Fibroblast of lung (primary cell): ENCODE measurements at regions not wholly inside any gene's neighbourhood (a gene's known extent, or its start where the extent isn't known, plus 50 kb on each side); places are given as distances from the start of the nearest gene placed in this dataset.

Experiments used
- DNase-seq, 2 donors: peaks; one replicate each; pipeline versions ENCODE4 v3.0.0 to v3.0.0-alpha.2; 2010; ENCODE audit warnings: low read depth in 2 of 2
- H2AFZ ChIP-seq: 2 replicates; pipeline ENCODE4 v1.5.1; 2012; ENCODE audit warnings: low read length, control low read depth, inconsistent platforms
- H3K27ac ChIP-seq: 2 replicates; pipeline ENCODE4 v1.5.1; 2011; ENCODE audit warnings: low read length, control low read depth; ENCODE audit not compliant: insufficient read depth
- H3K27me3 ChIP-seq: 2 replicates; pipeline ENCODE4 v1.5.1; 2011; ENCODE audit warnings: mild to moderate bottlenecking, low read length; ENCODE audit not compliant: control insufficient read depth, insufficient read depth
- H3K36me3 ChIP-seq: 2 replicates; pipeline ENCODE4 v1.5.1; 2011; ENCODE audit warnings: low read length; ENCODE audit not compliant: control insufficient read depth, insufficient read depth
- H3K4me1 ChIP-seq: 2 replicates; pipeline ENCODE4 v1.5.1; 2011; ENCODE audit warnings: low read length; ENCODE audit not compliant: control insufficient read depth, insufficient read depth; ENCODE audit errors: extremely low read depth
- H3K4me2 ChIP-seq: 2 replicates; pipeline ENCODE4 v1.5.1; 2011; ENCODE audit warnings: low read length, control low read depth; ENCODE audit not compliant: insufficient read depth; ENCODE audit errors: extremely low read depth
- H3K4me3 ChIP-seq, 4 experiments: fragments of 200-600 bp in 1 of 4; sonication (generic) in 1 of 4; replicated peaks in 1 of 4; 2 replicates each; pipeline ENCODE4 v1.5.1; 2011 to 2016; ENCODE audit warnings: low read length in 4 of 4, low read depth in 3 of 4, mild to moderate bottlenecking in 3 of 4, control low read depth in 2 of 4, inconsistent platforms in 1 of 4, mixed read lengths in 1 of 4; ENCODE audit not compliant: insufficient read depth in 1 of 4; ENCODE audit errors: control extremely low read depth in 1 of 4
- H3K79me2 ChIP-seq: 2 replicates; pipeline ENCODE4 v1.5.1; 2012; ENCODE audit warnings: mild to moderate bottlenecking, low read length, inconsistent platforms; ENCODE audit not compliant: control insufficient read depth, insufficient read depth
- H3K9ac ChIP-seq: 2 replicates; pipeline ENCODE4 v1.5.1; 2011; ENCODE audit warnings: mild to moderate bottlenecking, low read length, control low read depth; ENCODE audit not compliant: insufficient read depth
- H3K9me3 ChIP-seq: 2 replicates; pipeline ENCODE4 v1.5.1; 2012; ENCODE audit warnings: low read depth, low read length; ENCODE audit not compliant: control insufficient read depth, insufficient read depth
- H4K20me1 ChIP-seq: 2 replicates; pipeline ENCODE4 v1.5.1; 2011; ENCODE audit warnings: low read length; ENCODE audit not compliant: control insufficient read depth, insufficient read depth; ENCODE audit errors: extremely low read depth
- EZH2 ChIP-seq: IDR thresholded peaks from 2 replicates; pipeline ENCODE4 v1.5.1; 2012; ENCODE audit warnings: low read length, control low read depth, mild to moderate bottlenecking; ENCODE audit errors: missing control alignments
- TF ChIP-seq, protein P1 (sequence below), 2 donors: IDR thresholded peaks in 1 of 2; conservative IDR thresholded peaks in 1 of 2; 1 replicate in 1 of 2; 2 replicates in 1 of 2; pipeline ENCODE4 v1.5.1; 2011 to 2012; ENCODE audit warnings: low read length in 2 of 2, control low read depth in 1 of 2, inconsistent platforms in 1 of 2, low read depth in 1 of 2, mild to moderate bottlenecking in 1 of 2

DNA sequence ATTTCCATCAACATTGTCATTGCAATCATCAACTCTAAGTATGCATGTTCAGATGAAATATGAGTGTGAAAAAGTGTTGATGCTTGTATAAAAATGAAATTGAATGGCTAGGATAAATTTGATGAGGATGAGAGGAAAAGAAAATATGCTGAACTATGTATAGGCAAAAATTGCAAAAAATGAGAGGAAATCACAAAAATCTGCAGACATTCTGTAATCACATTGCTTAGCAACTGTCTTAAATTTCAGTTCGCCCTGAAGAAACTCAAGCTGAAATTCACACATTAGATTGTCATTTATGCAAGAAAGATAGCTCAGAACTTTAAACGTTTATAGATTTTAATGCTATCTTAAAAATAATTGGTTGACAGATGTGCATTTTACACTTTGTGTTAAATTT, 1098.8 kb upstream of the IGFBP7 start:
- no peak overlapping the region for H2AFZ ChIP-seq
- TF ChIP-seq EZH2: no peak
- TF ChIP-seq, protein P1, sequence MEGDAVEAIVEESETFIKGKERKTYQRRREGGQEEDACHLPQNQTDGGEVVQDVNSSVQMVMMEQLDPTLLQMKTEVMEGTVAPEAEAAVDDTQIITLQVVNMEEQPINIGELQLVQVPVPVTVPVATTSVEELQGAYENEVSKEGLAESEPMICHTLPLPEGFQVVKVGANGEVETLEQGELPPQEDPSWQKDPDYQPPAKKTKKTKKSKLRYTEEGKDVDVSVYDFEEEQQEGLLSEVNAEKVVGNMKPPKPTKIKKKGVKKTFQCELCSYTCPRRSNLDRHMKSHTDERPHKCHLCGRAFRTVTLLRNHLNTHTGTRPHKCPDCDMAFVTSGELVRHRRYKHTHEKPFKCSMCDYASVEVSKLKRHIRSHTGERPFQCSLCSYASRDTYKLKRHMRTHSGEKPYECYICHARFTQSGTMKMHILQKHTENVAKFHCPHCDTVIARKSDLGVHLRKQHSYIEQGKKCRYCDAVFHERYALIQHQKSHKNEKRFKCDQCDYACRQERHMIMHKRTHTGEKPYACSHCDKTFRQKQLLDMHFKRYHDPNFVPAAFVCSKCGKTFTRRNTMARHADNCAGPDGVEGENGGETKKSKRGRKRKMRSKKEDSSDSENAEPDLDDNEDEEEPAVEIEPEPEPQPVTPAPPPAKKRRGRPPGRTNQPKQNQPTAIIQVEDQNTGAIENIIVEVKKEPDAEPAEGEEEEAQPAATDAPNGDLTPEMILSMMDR (conservative IDR thresholded peaks at IDR 0.05 in 1 of 2, IDR thresholded peaks at IDR 0.05 in 1 of 2; ENCODE audit: low read depth in 1 of 2, low read length in 2 of 2): no peak
- no peak overlapping the region for H3K9ac ChIP-seq

DNA sequence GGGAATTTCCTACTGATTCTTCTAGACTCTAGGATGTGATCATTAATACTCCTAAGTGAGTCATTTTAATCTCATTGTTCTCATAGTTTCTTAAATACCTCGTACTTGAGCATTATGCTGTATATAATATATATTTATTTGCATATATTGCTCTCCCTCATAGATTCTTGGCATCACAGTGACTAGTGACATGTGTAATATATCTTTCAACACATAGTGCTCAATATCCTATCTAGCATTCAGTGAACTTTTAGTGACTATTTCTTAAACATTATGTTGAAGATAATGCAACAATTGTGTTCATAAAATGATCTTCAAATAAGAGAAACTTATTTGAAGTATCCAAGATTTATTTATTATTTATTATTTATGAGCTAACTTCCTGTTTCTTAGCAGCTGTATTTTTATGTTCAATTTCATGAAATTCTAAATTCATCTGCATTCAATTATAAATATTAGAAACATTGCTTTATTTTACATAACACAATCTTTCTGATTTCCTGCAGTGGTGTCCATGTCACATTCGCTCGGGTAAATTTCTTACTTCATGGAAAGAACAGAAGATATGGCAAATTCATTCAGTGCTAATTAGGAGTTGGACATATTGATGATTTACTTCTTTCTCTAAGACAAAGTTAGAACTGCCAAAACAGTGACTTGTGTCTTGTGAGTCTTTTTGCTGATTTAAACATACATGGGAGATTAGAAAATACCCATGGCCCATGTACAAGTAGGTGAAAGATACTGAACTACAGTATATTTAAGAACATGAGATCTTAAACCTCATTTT, 1095.5 kb upstream of the IGFBP7 start:
- TF ChIP-seq, protein P1 (conservative IDR thresholded peaks at IDR 0.05 in 1 of 2, IDR thresholded peaks at IDR 0.05 in 1 of 2; ENCODE audit: low read depth in 1 of 2, low read length in 2 of 2): no peak
- TF ChIP-seq EZH2: no peak
- H3K9ac ChIP-seq: no peak overlapping the region
- H3K27ac ChIP-seq: no peak overlapping the region
- H3K36me3 ChIP-seq: no peaks in the 10 kb centered on the region
- H3K4me2 ChIP-seq: no peak overlapping the region
- H3K79me2 ChIP-seq: no peaks in the 10 kb centered on the region
- no peaks in the 10 kb centered on the region for H3K27me3 ChIP-seq
- H3K4me3 ChIP-seq: no peak overlapping the region
- H3K4me1 ChIP-seq: no peaks in the 10 kb centered on the region
- H3K9me3 ChIP-seq: no peaks in the 10 kb centered on the region
- H4K20me1 ChIP-seq: no peaks in the 10 kb centered on the region
- H2AFZ ChIP-seq: no peak overlapping the region
- DNase-seq: no peak

More for the DNA sequence above, 1098.8 kb upstream of the IGFBP7 start:
- DNase-seq: no peak
- no peak overlapping the region for H3K4me2 ChIP-seq
- no peaks in the 10 kb centered on the region for H4K20me1 ChIP-seq
- no peaks in the 10 kb centered on the region for H3K9me3 ChIP-seq
- H3K27ac ChIP-seq: no peak overlapping the region
- H3K27me3 ChIP-seq: no peaks in the 10 kb centered on the region
- H3K36me3 ChIP-seq: no peaks in the 10 kb centered on the region
- H3K79me2 ChIP-seq: no peaks in the 10 kb centered on the region
- H3K4me1 ChIP-seq: no peaks in the 10 kb centered on the region
- H3K4me3 ChIP-seq: no peak overlapping the region

GRCh38 chr4:58192217-58192616, 1082.0 kb upstream of the IGFBP7 start:
- Histone ChIP-seq H3K79me2 (no peaks in the 10 kb centered on the region), H3K9ac (no peak overlapping the region), H3K9me3 (no peaks in the 10 kb centered on the region), H3K4me3 (no peak overlapping the region), H3K36me3 (no peaks in the 10 kb centered on the region), H3K4me2 (no peak overlapping the region), H2AFZ (no peak overlapping the region), H3K27ac (no peak overlapping the region), H3K4me1 (no peaks in the 10 kb centered on the region), H4K20me1 (no peaks in the 10 kb centered on the region), H3K27me3 (no peaks in the 10 kb centered on the region)
- no peak for DNase-seq
- TF ChIP-seq, protein P1 (conservative IDR thresholded peaks at IDR 0.05 in 1 of 2, IDR thresholded peaks at IDR 0.05 in 1 of 2; ENCODE audit: low read depth in 1 of 2, low read length in 2 of 2): no peak
- TF ChIP-seq EZH2: no peak
